ENCODE measurements at regions not wholly inside any gene's neighbourhood (a gene's known extent, or its start where the extent isn't known, plus 50 kb on each side); places are given as distances from the start of the nearest gene placed in this dataset.

GRCh38 chr4:126216611-126217010, 901.9 kb downstream of the FAT4 start:
- no peaks in the 10 kb centered on the region for H3K27me3 ChIP-seq (ENCODE audit: control insufficient read depth in 1 of 2, insufficient read depth in 2 of 2, low read length in 2 of 2)
- no peak overlapping the region for H3K9ac ChIP-seq (ENCODE audit: insufficient read depth, low read depth, low read length)
- H3K79me2 ChIP-seq (ENCODE audit: insufficient read depth, low read length), result no peaks in the 10 kb centered on the region
- no peak overlapping the region for H3K4me2 ChIP-seq (ENCODE audit: low read depth, low read length)
- no peaks in the 10 kb centered on the region for H3K4me1 ChIP-seq (ENCODE audit: insufficient read depth, low read length)
- no peak overlapping the region for H3K4me3 ChIP-seq (replicated peaks in 1 of 3; ENCODE audit: insufficient read depth in 1 of 3, low read depth in 2 of 3, low read length in 3 of 3)
- H4K20me1 ChIP-seq (ENCODE audit: insufficient read depth, low read length), result no peaks in the 10 kb centered on the region
- DNase-seq (ENCODE audit: low spot score), result no peak
- no peaks in the 10 kb centered on the region for H3K9me3 ChIP-seq (ENCODE audit: low read length)
- BruUV-seq (replicated peaks), result no TSS peak
- H3K27ac ChIP-seq (ENCODE audit: extremely low read length, insufficient read depth, low read length), result no peak overlapping the region
- POLR2A ChIA-PET, result no interaction called here
- H3K36me3 ChIP-seq (replicated peaks in 1 of 2; ENCODE audit: control insufficient read depth in 1 of 2, insufficient read depth in 2 of 2, low read length in 2 of 2), result no peaks in the 10 kb centered on the region
- in situ Hi-C loops (cut with HindIII; ENCODE audit: extremely low pct_ligation_motif_present, low pct_unique_long_range_greater_than_20kb) (no loop called here), intact Hi-C loops (cut with micrococcal nuclease; ENCODE audit: unreplicated experiment) (no loop called here)
- FAIRE-seq, result no peak
- CTCF ChIA-PET (ENCODE audit: low intra/inter-chr PET ratio, low total read pairs), result no interaction called here
- H2AFZ ChIP-seq (ENCODE audit: low read length), result no peak overlapping the region
- no peak for TF ChIP-seq ZNF704 (CRISPR knock-in tag; IDR thresholded peaks at IDR 0.05; ENCODE audit: borderline replicate concordance)
- TF ChIP-seq MAFF (IDR thresholded peaks at IDR 0.05; ENCODE audit: low read depth, low read length), result peak; percentile 92
- peak; percentile 85 to 96 for TF ChIP-seq MAFK (conservative IDR thresholded peaks at IDR 0.05 in 1 of 2, IDR thresholded peaks at IDR 0.05 in 1 of 2; ENCODE audit: low read length in 2 of 2)
- ATAC-seq, result no peak

GRCh38 chr4:126221282-126221681, 906.5 kb downstream of the FAT4 start:
- Histone ChIP-seq H3K4me2 (ENCODE audit: low read depth, low read length) (no peak overlapping the region), H3K27ac (ENCODE audit: extremely low read length, insufficient read depth, low read length) (no peak overlapping the region), H2AFZ (ENCODE audit: low read length) (no peak overlapping the region), H3K27me3 (ENCODE audit: control insufficient read depth in 1 of 2, insufficient read depth in 2 of 2, low read length in 2 of 2) (no peaks in the 10 kb centered on the region), H3K79me2 (ENCODE audit: insufficient read depth, low read length) (no peaks in the 10 kb centered on the region), H3K9me3 (ENCODE audit: low read length) (no peaks in the 10 kb centered on the region), H3K4me3 (replicated peaks in 1 of 3; ENCODE audit: insufficient read depth in 1 of 3, low read depth in 2 of 3, low read length in 3 of 3) (no peak overlapping the region), H4K20me1 (ENCODE audit: insufficient read depth, low read length) (no peaks in the 10 kb centered on the region), H3K4me1 (ENCODE audit: insufficient read depth, low read length) (no peaks in the 10 kb centered on the region), H3K36me3 (replicated peaks in 1 of 2; ENCODE audit: control insufficient read depth in 1 of 2, insufficient read depth in 2 of 2, low read length in 2 of 2) (no peaks in the 10 kb centered on the region), H3K9ac (ENCODE audit: insufficient read depth, low read depth, low read length) (no peak overlapping the region)
- BruUV-seq (replicated peaks), result no TSS peak
- no peak for ATAC-seq
- intact Hi-C loops (cut with micrococcal nuclease; ENCODE audit: unreplicated experiment), result loop anchor here (5.0 to 10.0 kb wide), 2 partner anchors 184 to 381 kb away; no protein-coding TSS in a partner anchor
- CTCF ChIA-PET (ENCODE audit: low intra/inter-chr PET ratio, low total read pairs), result no interaction called here
- POLR2A ChIA-PET, result no interaction called here
- 0% methylated on average over 3 of the region's 3 CpGs for WGBS (ENCODE audit: low lambda C conversion rate)
- DNase-seq (ENCODE audit: low spot score), result no peak
- in situ Hi-C loops (cut with HindIII; ENCODE audit: extremely low pct_ligation_motif_present, low pct_unique_long_range_greater_than_20kb), result no loop called here
- no peak for FAIRE-seq
- no peak for TF ChIP-seq KDM4B (CRISPR knock-in tag; IDR thresholded peaks at IDR 0.05)
- no peak for TF ChIP-seq ZHX1 (CRISPR knock-in tag; IDR thresholded peaks at IDR 0.05; ENCODE audit: low read depth)
- no peak for TF ChIP-seq SNAI1 (CRISPR knock-in tag; IDR thresholded peaks at IDR 0.05; ENCODE audit: borderline replicate concordance)
- no peak for TF ChIP-seq ZNF350 (CRISPR knock-in tag; IDR thresholded peaks at IDR 0.05; ENCODE audit: borderline replicate concordance, low read depth)
- TF ChIP-seq PHF20 (CRISPR knock-in tag; IDR thresholded peaks at IDR 0.05), result no peak
- TF ChIP-seq ZNF781 (CRISPR knock-in tag; IDR thresholded peaks at IDR 0.05; ENCODE audit: borderline replicate concordance, not compliant biosample characterization), result no peak
- TF ChIP-seq THAP9 (CRISPR knock-in tag; IDR thresholded peaks at IDR 0.05; ENCODE audit: borderline replicate concordance), result no peak
- no peak for TF ChIP-seq ARNT (IDR thresholded peaks at IDR 0.05)
- TF ChIP-seq ZNF383 (CRISPR knock-in tag; IDR thresholded peaks at IDR 0.05; ENCODE audit: borderline replicate concordance), result no peak
- no peak for TF ChIP-seq ZNF224 (CRISPR knock-in tag; IDR thresholded peaks at IDR 0.05)
